PC-9 (cell line): ENCODE measurements at regions not wholly inside any gene's neighbourhood (a gene's known extent, or its start where the extent isn't known, plus 50 kb on each side); places are given as distances from the start of the nearest gene placed in this dataset.

Experiments used
- BruUV-seq: library from RNA; stranded (reverse); fragments of 400-500 nt; replicated peaks from 2 replicates; lab custom pipeline; 2021; lab: Mats Ljungman, UMichigan
- CTCF ChIA-PET: fragments of 300-600 bp; sonication (Branson Sonifier 250); formaldehyde crosslinking; loops from one replicate; lab custom pipeline; 2022; ENCODE audit warnings: antibody characterized with exemption; lab: Charles Lee
- POLR2A ChIA-PET: fragments of 300-600 bp; sonication (Branson Sonifier 250); formaldehyde crosslinking; loops from one replicate; lab custom pipeline; 2022; ENCODE audit warnings: antibody characterized with exemption; ENCODE audit not compliant: unreplicated experiment; lab: Charles Lee
- DNase-seq, 2 experiments: peaks; one replicate each; pipeline versions ENCODE4 v3.0.0 to v3.0.0-alpha.2; 2015 to 2022; ENCODE audit warnings: mixed read lengths in 1 of 2
- H2AFZ ChIP-seq: fragments of 200-600 bp; sonication (generic); 2 replicates; pipeline ENCODE4 v1.8.1; 2017; ENCODE audit warnings: antibody characterized with exemption
- H3F3A ChIP-seq: fragments of 200-600 bp; sonication (generic); 2 replicates; pipeline ENCODE4 v1.8.1; 2017; ENCODE audit warnings: antibody characterized with exemption, mild to moderate bottlenecking, low read depth; ENCODE audit not compliant: insufficient read depth
- H3K27ac ChIP-seq: fragments of 200-600 bp; sonication (generic); 2 replicates; pipeline ENCODE4 v1.6.1; 2016; ENCODE audit warnings: mixed run types
- H3K27me3 ChIP-seq: fragments of 200-600 bp; sonication (generic); 2 replicates; pipeline ENCODE4 v1.6.1; 2016; ENCODE audit warnings: low read depth, mixed run types; ENCODE audit not compliant: insufficient read depth
- H3K36me3 ChIP-seq: fragments of 200-600 bp; sonication (generic); 2 replicates; pipeline ENCODE4 v1.6.1; 2016; ENCODE audit warnings: low read depth, mixed run types
- H3K4me1 ChIP-seq: fragments of 200-600 bp; sonication (generic); replicated peaks from 2 replicates; pipeline ENCODE4 v1.6.1; 2016; ENCODE audit warnings: mixed run types; ENCODE audit not compliant: insufficient read depth
- H3K4me2 ChIP-seq: fragments of 200-600 bp; sonication (generic); 2 replicates; pipeline ENCODE4 v1.6.1; 2017; ENCODE audit warnings: mixed run types
- H3K4me3 ChIP-seq: fragments of 200-600 bp; sonication (generic); 2 replicates; pipeline ENCODE4 v1.6.1; 2016; ENCODE audit warnings: mixed run types
- H3K79me2 ChIP-seq: fragments of 200-600 bp; sonication (generic); 2 replicates; pipeline ENCODE4 v1.6.1; 2017; ENCODE audit warnings: low read depth, mixed run types
- H3K9me2 ChIP-seq: fragments of 200-600 bp; sonication (generic); 2 replicates; pipeline ENCODE4 v1.8.1; 2017; ENCODE audit warnings: mild to moderate bottlenecking; ENCODE audit not compliant: insufficient read depth
- H3K9me3 ChIP-seq: fragments of 200-600 bp; sonication (generic); 2 replicates; pipeline ENCODE4 v1.8.1; 2016; ENCODE audit warnings: low read depth; ENCODE audit not compliant: insufficient read depth
- H4K20me1 ChIP-seq: fragments of 200-600 bp; sonication (generic); 2 replicates; pipeline ENCODE4 v1.8.1; 2017; ENCODE audit not compliant: insufficient read depth
- EZH2 ChIP-seq: fragments of 200-600 bp; sonication (generic); IDR thresholded peaks from 2 replicates; pipeline ENCODE4 v1.8.0; 2017; ENCODE audit warnings: antibody characterized with exemption, low read depth
- intact Hi-C: fragments of 100-400 bp; cut with micrococcal nuclease; formaldehyde crosslinking; loops from one replicate; pipeline ENCODE4 v1.10.0; 2022; ENCODE audit not compliant: unreplicated experiment
- TF ChIP-seq, protein P1 (sequence below): fragments of 200-600 bp; sonication (generic); conservative IDR thresholded peaks from 2 replicates; pipeline ENCODE4 v1.6.1; 2017; ENCODE audit warnings: mixed run types, antibody characterized with exemption, mild to moderate bottlenecking, moderate library complexity

DNA sequence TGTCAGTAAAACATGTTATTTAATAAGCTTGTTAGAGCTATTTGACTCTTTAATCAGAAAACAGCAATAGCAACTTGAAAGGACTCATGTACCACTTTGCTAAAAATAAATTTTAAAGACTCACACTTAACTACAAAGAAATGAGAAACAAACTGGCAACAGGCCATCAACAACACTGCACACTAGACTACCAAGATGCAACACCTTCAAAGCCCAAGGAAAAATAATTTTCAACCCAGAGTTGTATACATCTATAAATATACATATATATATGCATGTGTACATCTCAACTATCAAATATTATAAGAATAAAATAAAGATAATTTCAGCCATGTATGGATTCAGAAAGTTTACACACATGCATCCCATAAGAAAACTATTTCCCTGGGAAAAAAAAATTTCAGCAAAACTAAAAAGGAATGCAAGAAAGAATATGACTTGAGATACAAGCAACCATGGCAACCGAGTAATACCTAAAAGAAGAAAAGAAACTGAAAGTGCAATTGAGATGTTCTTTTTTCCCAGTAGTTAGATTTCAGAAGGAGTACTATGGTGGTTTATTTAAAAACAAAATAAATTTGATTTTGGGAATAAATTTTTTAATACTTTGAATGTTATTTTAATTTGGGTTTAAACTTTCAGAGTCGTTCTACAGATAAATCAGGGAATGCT, 303.8 kb downstream of the UBE3D start:
- no peak overlapping the region for H3K4me2 ChIP-seq
- H3K9me2 ChIP-seq = no peaks in the 10 kb centered on the region
- ChIA-PET CTCF (interaction anchor here (0.6 kb wide), 1 partner anchor 32 kb away, joined by 5 read pairs; no protein-coding TSS in a partner anchor), POLR2A (interaction anchor here (0.7 kb wide), 1 partner anchor 501 kb away, joined by 20 read pairs; no protein-coding TSS in a partner anchor)
- no peaks in the 10 kb centered on the region for H3F3A ChIP-seq
- no peak for DNase-seq
- no peak overlapping the region for H2AFZ ChIP-seq
- no peaks in the 10 kb centered on the region for H3K79me2 ChIP-seq
- no peak overlapping the region for H3K27ac ChIP-seq
- no peaks in the 10 kb centered on the region for H3K27me3 ChIP-seq
- H3K4me1 ChIP-seq = no peaks in the 10 kb centered on the region
- no peaks in the 10 kb centered on the region for H3K36me3 ChIP-seq
- intact Hi-C loops = no loop called here
- H4K20me1 ChIP-seq = no peaks in the 10 kb centered on the region
- no TSS peak for BruUV-seq
- H3K4me3 ChIP-seq = no peak overlapping the region
- no peaks in the 10 kb centered on the region for H3K9me3 ChIP-seq
- TF ChIP-seq, protein P1, sequence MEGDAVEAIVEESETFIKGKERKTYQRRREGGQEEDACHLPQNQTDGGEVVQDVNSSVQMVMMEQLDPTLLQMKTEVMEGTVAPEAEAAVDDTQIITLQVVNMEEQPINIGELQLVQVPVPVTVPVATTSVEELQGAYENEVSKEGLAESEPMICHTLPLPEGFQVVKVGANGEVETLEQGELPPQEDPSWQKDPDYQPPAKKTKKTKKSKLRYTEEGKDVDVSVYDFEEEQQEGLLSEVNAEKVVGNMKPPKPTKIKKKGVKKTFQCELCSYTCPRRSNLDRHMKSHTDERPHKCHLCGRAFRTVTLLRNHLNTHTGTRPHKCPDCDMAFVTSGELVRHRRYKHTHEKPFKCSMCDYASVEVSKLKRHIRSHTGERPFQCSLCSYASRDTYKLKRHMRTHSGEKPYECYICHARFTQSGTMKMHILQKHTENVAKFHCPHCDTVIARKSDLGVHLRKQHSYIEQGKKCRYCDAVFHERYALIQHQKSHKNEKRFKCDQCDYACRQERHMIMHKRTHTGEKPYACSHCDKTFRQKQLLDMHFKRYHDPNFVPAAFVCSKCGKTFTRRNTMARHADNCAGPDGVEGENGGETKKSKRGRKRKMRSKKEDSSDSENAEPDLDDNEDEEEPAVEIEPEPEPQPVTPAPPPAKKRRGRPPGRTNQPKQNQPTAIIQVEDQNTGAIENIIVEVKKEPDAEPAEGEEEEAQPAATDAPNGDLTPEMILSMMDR = no peak
- TF ChIP-seq EZH2 = no peak

DNA sequence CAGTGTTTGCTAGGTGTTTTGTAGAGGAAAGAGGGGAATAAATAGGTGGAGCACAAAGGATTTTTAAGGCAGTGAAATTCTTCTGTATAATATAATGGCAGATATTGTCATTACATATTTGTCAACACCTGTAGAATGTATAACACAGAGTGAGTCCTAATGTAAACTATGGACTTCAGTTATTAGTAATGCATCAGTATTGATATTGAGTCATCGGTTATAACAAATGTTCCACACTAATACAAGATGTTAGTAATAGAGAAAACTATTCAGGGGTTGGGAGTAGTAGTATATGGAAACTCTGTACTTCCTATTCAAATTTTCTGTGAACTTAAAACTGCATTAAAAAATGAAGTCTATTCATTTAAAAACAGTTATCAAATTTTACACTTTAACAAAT, 299.2 kb downstream of the UBE3D start:
- H3K9me2 ChIP-seq = no peaks in the 10 kb centered on the region
- no TSS peak for BruUV-seq
- TF ChIP-seq, protein P1 = no peak
- no peak for TF ChIP-seq EZH2
- H3K4me3 ChIP-seq = no peak overlapping the region
- no peak overlapping the region for H2AFZ ChIP-seq
- no peaks in the 10 kb centered on the region for H3K79me2 ChIP-seq
- H3K27me3 ChIP-seq = no peaks in the 10 kb centered on the region
- H3K4me2 ChIP-seq = no peak overlapping the region
- ChIA-PET POLR2A (no interaction called here), CTCF (no interaction called here)
- no peaks in the 10 kb centered on the region for H3K36me3 ChIP-seq
- no peaks in the 10 kb centered on the region for H3K9me3 ChIP-seq
- intact Hi-C loops = no loop called here
- no peak for DNase-seq
- H3F3A ChIP-seq = no peaks in the 10 kb centered on the region
- H3K27ac ChIP-seq = no peak overlapping the region
- H3K4me1 ChIP-seq = no peaks in the 10 kb centered on the region
- H4K20me1 ChIP-seq = no peaks in the 10 kb centered on the region

DNA sequence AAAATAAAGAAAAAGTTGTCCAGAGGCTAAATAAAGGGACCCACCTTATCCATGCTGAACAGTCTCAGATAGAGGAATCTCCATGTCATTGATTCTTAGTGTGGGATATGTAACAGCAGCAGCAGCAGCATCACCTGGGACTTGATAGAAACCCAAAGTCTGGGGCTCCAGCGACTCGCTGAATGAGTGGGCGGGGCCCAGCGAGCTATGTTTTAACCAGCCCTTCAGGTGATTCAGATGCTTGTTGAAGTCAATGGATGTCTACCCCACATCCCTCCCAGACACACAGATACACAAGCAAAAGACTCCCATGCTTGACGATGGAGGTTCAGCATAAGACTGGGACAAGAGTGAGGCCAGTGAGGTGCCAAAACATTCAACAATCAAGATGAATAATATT, 298.6 kb downstream of the UBE3D start:
- H2AFZ ChIP-seq = no peak overlapping the region
- no peaks in the 10 kb centered on the region for H3K36me3 ChIP-seq

More for the DNA sequence above, 298.6 kb downstream of the UBE3D start:
- no peaks in the 10 kb centered on the region for H3K4me1 ChIP-seq
- H3K27me3 ChIP-seq = no peaks in the 10 kb centered on the region
- no peak for DNase-seq
- CTCF ChIA-PET = no interaction called here
- no peaks in the 10 kb centered on the region for H3F3A ChIP-seq
- no peak overlapping the region for H3K27ac ChIP-seq
- intact Hi-C loops = no loop called here
- H3K9me2 ChIP-seq = no peaks in the 10 kb centered on the region
- no peak for TF ChIP-seq EZH2
- TF ChIP-seq, protein P1 = no peak
- no peaks in the 10 kb centered on the region for H4K20me1 ChIP-seq
- H3K9me3 ChIP-seq = no peaks in the 10 kb centered on the region
- H3K79me2 ChIP-seq = no peaks in the 10 kb centered on the region
- no peak overlapping the region for H3K4me2 ChIP-seq
- H3K4me3 ChIP-seq = no peak overlapping the region
- BruUV-seq = no TSS peak
- POLR2A ChIA-PET = no interaction called here
